ENCODE measurements at regions not wholly inside any gene's neighbourhood (a gene's known extent, or its start where the extent isn't known, plus 50 kb on each side); places are given as distances from the start of the nearest gene placed in this dataset.

DNA sequence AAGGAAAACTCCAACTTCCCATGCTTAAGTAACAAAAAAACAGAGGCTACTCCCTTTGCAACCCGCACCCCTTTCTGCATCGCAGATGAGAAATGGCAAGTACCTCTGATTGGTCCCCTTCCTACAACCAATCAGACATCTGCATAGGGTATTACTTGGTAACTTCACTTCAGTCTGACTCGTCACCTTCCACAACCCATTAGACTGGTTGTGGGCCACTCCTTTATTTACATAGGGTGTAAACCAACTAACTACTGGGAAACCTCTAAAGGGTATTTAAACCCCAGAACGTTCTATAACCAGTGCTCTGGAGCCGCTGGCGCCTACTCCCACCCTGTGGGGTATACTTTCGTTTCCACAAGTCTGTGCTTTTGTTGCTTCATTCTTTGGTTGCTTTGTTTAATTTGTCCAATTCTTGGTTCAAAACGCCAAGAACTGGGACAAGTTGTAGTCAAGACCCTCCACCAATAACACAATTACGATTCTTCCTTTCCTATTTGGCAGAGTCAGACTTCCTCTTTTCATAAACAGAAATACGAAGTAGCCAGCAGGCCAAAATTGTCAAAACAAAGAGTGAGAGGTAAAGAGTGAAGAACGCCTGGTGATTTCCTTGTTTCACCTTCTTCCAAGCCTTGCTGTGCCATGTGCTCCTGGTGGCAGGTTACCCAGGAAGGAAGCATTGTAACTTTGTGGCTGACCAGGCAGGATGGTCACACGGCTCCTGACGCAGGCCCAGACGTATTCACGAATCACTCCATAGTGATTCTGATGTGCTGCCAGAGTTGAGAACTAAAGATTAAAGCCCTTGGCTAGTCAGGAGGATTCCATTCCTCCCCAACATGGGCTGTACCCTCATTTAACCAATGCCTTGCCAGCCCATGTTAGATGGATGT lies 477.4 kb downstream of the ARHGEF28 start:
- no peak for DNase-seq

GRCh38 chr5:74100268-74100665 lies 474.3 kb downstream of the ARHGEF28 start:
- DNase-seq = no peak

DNA sequence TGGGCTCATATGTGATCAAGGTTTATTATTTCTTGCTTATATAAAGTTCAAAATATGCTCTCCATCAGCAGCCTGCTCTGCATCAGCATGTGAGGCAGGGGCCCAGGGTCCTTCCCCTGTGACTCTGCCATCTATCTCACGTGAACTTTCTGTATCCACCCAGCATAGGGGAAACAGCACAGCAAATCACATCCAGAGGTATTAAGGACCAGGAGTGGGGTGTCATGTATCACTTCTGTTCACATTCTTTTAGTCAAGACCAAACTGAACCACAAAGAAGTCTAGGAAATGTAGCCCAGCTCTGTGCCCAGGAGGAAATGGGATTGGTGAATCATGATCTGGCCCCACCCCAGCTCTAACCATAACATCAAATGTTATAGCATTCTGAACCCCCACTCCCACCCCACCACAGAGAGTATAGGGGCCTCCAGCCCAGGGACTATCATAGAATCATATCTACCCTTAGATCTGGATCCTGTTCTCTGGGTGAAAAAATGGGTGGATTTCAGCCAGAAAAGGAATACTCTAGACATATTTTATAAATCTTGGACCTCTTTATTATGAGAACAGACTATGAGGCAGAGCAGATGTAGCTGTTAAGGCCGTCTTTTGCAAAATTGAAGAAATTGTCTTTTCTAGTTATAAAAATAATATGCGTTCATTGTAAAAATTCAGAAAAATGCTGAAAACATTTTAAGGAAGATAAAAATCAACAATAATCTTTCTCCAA lies 473.7 kb downstream of the ARHGEF28 start:
- DNase-seq = no peak

GRCh38 chr5:74098941-74099340 lies 472.9 kb downstream of the ARHGEF28 start:
- DNase-seq = no peak

- no peak for DNase-seq
Measured at GRCh38 chr5:74098456-74098855, 472.5 kb downstream of the ARHGEF28 start.

DNA sequence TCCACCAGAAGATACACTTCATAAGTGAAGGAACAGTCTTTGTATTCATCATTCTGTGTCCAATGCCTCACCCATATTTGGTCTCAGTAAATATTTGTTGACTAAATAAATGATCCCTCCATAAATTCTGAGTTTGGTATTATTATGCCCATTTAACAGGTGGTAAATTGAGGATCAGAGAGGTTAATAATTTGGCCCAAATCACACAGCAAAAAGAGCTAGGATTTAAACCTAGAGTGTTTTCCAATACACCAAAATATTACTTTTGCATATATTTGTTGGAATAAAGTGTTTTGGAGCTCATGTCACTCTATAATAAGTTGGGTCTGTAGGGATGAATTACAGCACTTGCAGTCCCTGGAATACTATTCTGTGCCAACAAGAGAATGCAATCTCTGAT lies 470.3 kb downstream of the ARHGEF28 start:
- no peak for DNase-seq

DNA sequence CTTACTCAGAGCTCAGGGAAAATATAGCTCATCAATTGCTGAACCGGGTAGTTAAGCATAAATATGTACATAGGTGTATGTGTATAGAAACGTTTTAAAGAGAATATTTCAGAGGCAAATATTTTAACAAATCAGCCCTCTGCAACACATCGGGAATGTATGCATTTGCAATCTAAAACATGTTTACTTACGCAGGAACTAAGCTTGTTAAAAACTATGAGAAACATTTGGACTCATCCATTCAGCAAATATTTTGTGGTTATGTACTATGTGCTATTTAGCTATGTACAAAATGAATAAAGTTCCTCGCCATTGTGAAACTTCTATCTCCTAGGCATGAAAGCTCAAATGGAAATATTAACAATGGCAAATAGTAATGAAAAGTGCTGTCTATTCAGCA lies 469.9 kb downstream of the ARHGEF28 start:
- DNase-seq = no peak

DNA sequence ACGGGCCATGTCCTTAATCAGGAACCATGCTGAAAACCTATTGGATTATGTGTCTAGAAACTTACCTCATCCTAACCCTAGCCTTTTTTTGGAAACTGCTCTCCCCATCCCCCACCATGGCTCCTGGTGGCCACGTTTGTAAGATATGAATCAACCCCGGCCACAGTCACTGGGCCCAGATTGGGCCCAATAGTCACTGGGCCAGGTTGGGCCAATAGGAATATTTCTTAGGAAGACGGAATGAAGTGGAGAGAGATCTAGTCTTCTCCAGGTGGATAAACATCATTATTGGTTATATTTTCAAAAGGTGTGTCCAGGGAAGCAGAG lies 468.7 kb downstream of the ARHGEF28 start:
- no peak for DNase-seq

DNA sequence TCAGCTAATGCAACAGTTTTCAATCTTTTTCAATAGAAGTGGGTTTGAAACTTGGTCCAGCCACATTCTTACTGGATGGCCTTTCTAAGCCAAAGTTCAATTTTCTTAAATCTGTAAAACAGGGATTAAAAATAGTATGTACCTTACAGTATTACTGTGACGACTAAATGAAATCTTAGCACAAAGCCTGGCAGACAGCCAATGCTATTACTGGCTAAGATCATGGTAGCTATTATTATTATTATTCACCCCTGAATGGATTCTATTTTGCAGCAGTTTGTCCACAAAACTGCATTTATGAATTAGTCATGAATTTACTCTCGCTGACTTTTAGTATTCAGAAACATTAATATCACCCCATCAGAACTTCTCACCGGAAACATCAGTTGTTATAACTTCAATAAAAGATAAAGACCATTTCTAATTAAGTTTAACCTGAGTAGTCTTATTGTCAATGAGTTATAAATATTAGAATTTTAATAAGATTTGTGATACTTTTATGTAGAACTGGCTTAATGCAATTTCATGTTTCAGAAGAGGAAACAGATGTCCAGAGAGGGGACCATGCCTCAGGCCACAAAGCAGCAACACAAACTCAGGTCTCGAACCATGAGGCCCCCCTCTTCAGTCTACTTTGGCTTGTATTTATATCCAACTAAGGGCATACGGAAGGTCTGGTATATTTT lies 468.2 kb downstream of the ARHGEF28 start:
- no peak for DNase-seq

- DNase-seq = no peak
Measured at GRCh38 chr5:74093561-74093960, 467.6 kb downstream of the ARHGEF28 start.

DNA sequence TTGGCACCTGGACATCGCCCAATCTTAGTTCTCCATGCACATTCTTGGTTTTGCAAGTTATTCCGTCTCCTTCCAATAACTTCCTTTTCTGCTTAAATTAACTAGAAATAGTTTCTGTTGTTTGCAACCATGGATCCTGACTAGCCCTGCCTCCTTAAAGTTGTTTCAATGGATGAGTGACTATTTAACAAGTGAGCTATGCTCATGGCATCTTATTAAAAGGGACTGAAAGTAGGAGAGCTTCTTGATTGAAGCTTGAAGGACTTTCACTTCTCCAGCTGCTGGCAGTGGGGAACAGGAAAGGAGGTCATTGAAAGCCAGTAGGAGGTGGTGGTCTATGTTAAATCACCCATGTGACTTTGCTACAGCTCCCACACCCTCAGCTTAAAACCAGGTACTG lies 466.8 kb downstream of the ARHGEF28 start:
- no peak for DNase-seq

- DNase-seq = no peak
Measured at GRCh38 chr5:74085782-74086181, 459.8 kb downstream of the ARHGEF28 start.

- DNase-seq = no peak
Measured at GRCh38 chr5:74085186-74085585, 459.2 kb downstream of the ARHGEF28 start.

DNA sequence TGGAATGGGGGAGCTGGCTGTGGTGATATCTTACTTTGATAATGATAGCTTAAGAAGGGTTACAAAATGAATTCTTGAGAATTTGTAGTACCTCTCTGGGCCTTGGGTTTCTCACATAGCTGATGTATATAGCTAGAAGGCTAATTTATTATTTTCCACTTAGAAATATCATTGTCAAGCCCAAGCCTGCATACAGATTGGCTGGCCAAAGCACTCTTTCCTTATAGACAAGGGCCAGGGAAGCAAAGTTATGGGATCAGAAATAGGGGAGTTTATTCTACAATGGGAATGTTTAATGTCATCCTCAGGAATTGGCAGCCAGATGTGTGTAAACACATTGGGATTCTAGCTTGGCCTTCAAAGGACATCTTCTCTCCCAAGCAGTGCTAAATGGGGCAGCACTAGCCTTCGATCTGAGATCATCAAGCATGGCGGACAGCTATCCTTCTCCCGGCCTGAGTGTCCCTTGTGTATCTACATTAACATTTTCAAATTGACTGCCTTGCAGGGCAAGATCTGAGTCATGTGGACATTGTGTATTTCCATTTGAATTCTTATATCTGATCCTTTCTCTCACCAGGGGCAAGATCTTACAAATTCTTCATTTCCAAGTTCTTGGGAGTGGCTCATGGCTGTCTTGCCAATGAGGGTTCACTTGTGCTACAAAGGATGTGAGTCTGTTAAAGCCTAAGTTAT lies 457.2 kb downstream of the ARHGEF28 start:
- no peak for DNase-seq

DNA sequence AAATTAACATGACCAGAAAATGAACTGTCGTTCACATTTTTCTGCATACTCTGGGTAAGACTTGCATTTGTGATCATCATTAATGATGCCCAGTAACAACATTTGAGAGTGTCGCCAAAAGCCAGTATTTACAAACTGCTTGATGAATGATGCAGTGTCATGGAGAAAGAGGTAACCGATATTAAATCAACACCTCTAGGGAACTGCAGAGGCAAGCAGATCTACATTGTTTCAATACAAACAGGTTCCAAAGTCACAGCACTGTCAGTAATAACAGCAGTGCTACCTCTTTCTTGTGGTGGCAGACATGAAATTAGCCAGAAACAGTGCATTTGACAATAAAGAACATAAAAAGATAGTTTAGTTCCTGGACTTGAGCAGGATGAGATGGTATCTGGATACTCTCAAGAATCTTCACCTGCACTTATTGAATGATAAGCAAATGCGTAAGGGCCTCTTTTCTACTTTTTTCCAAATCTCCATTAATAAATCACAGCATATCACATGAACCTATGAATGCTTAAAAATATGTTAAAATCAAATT lies 456.6 kb downstream of the ARHGEF28 start:
- DNase-seq = no peak

GRCh38 chr5:74081126-74081525 lies 455.1 kb downstream of the ARHGEF28 start:
- no peak for DNase-seq

GRCh38 chr5:74079971-74080556 lies 454.1 kb downstream of the ARHGEF28 start:
- no peak for DNase-seq

DNA sequence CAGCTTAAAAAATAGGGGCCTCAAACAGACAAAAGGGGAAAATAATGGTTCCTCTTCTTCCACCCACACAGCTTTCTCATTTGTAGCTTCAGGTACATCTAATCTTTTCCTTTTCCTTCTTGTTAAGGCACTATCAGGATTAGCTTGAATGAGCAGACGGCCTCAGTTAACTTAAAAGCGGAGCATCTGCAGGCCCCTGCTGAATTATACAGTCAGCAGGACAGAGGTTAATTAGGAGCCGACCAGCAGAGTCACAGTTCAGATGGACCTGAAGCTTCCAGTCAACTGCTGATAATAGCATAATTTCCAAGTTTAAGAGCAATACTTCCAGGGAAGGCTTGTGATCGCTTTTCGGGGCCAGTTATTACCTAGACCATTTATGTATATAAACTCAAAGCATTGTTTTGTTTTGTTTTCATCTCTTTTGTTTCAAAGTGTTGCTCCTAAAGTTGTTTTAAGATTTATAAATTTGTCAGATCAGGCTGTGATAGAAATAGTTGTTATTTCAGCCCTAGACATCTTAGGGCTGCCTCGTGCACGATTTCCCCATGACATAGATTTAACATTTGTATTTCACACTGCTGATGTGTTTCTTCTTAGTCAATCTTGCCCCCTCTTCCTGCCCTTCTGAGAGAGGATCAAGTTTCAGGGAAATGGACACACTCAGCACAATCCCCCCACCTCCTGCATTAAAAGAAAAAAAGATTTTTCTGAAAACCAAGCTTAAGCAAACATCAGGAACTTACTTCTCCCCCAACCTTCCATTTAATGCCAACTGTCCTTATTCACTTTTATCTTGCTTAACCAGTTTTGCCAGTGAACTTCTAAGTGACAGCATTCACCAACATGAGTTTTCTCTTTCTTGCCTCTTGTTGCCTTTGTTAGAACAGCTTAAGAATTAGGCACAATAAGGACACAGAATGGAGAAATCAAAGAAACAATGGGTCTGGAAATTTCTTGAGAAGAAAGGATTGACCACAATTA lies 449.8 kb downstream of the ARHGEF28 start:
- no peak for DNase-seq

GRCh38 chr5:74074111-74074510 lies 448.1 kb downstream of the ARHGEF28 start:
- no peak for DNase-seq

GRCh38 chr5:74073257-74073656 lies 447.3 kb downstream of the ARHGEF28 start:
- DNase-seq = no peak

DNA sequence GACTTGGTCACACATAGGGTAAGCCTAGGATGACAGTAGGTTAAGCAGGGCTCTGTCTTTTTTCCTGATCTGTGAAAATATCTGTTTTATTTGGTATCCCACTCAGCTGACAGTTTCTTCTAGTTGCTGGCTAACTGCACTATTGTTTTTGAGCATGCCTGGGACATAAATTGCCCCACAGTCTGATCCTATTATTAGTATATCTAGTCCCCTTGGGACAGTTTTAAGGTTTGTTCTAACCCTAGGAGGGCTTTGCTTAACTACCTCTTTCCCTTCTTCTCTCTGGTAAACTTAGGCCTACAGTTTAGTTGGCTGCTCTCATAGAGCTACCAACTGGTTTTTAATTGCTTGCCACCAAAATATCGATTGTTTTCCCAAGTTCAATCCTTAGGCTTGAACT lies 446.6 kb downstream of the ARHGEF28 start:
- DNase-seq = no peak

Data from activated CD4-positive, alpha-beta T cell treated with anti-CD3 and anti-CD28 coated beads, Interleukin-2, amount 50 U/mL, for 1 hour (primary cell).